CD4-positive, alpha-beta T cell (primary cell): ENCODE measurements at regions not wholly inside any gene's neighbourhood (a gene's known extent, or its start where the extent isn't known, plus 50 kb on each side); places are given as distances from the start of the nearest gene placed in this dataset.

ENCODE experiments used
- ATAC-seq: fragments of 200-7000 bp; cut with Tn5 transposase; one replicate; pipeline ENCODE4 v1.10.0; 2022; ENCODE audit warnings: mild to moderate bottlenecking; ENCODE audit not compliant: poor library complexity
- CTCF ChIA-PET: fragments of 350-600 bp; sonication (Branson Sonifier 250); formaldehyde crosslinking; loops from one replicate; lab custom pipeline; 2021; ENCODE audit warnings: antibody characterized with exemption, inconsistent platforms; lab: Charles Lee
- POLR2A ChIA-PET: fragments of 350-600 bp; sonication (Branson Sonifier 250); formaldehyde crosslinking; loops from one replicate; lab custom pipeline; 2021; ENCODE audit warnings: antibody characterized with exemption, inconsistent platforms; lab: Charles Lee
- DNase-seq, 14 experiments: peaks; one replicate each; pipeline ENCODE4 v3.0.0-alpha.2; 2013 to 2020; ENCODE audit warnings: mixed read lengths in 2 of 14
- H3K27ac ChIP-seq, 2 donors: one replicate each; pipeline versions ENCODE4 v1.5.1 to v1.7.0; 2013; ENCODE audit warnings: low read length in 2 of 2, low read depth in 1 of 2, mild to moderate bottlenecking in 1 of 2
- H3K27me3 ChIP-seq, 2 experiments: 1 replicate in 1 of 2; 2 replicates in 1 of 2; pipeline versions ENCODE4 v1.6.1 to v1.7.0; 2013; ENCODE audit warnings: low read length in 2 of 2, control low read depth in 1 of 2, mild to moderate bottlenecking in 1 of 2, moderate library complexity in 1 of 2; ENCODE audit not compliant: insufficient read depth in 2 of 2, control insufficient read depth in 1 of 2
- H3K36me3 ChIP-seq: one replicate; pipeline ENCODE4 v1.6.1; 2013; ENCODE audit warnings: low read length, control low read depth; ENCODE audit not compliant: insufficient read depth
- H3K4me1 ChIP-seq: one replicate; pipeline ENCODE4 v1.6.1; 2013; ENCODE audit warnings: low read length, control low read depth; ENCODE audit not compliant: insufficient read depth
- H3K4me3 ChIP-seq: one replicate; pipeline ENCODE4 v1.5.1; 2013; ENCODE audit warnings: mild to moderate bottlenecking, low read length, moderate library complexity
- H3K9me3 ChIP-seq, 2 experiments: 1 replicate in 1 of 2; 2 replicates in 1 of 2; pipeline versions ENCODE4 v1.6.1 to v1.7.0; 2013; ENCODE audit warnings: low read length in 2 of 2, mild to moderate bottlenecking in 2 of 2, control low read depth in 1 of 2, moderate library complexity in 1 of 2; ENCODE audit not compliant: control insufficient read depth in 1 of 2, insufficient read depth in 1 of 2
- H3K27ac Mint-ChIP-seq: one replicate; pipeline ENCODE4 v1.8.0; 2020; ENCODE audit warnings: mixed read lengths
- H3K27me3 Mint-ChIP-seq: one replicate; pipeline ENCODE4 v1.8.0; 2021; ENCODE audit warnings: mixed read lengths
- H3K36me3 Mint-ChIP-seq: one replicate; pipeline ENCODE4 v1.8.0; 2021; ENCODE audit warnings: low read depth, mixed read lengths
- H3K4me1 Mint-ChIP-seq: one replicate; pipeline ENCODE4 v1.8.0; 2021; ENCODE audit warnings: low read depth, mixed read lengths
- H3K4me3 Mint-ChIP-seq: one replicate; pipeline ENCODE4 v1.8.0; 2020; ENCODE audit warnings: mild to moderate bottlenecking, mixed read lengths
- H3K9me3 Mint-ChIP-seq: one replicate; pipeline ENCODE4 v1.8.0; 2020; ENCODE audit warnings: mixed read lengths
- intact Hi-C, 2 experiments: fragments of 100-400 bp; cut with DNase I in 1 of 2; cut with micrococcal nuclease in 1 of 2; formaldehyde crosslinking; loops; one replicate each; pipeline versions ENCODE4 v1.15.1 to v1.9.0; 2023 to 2025; cut with DNase I, micrococcal nuclease
- TF ChIP-seq, protein P1 (sequence below): fragments of 200-600 bp; IDR thresholded peaks from one replicate; pipeline ENCODE4 v1.8.0; 2022; ENCODE audit warnings: antibody characterized with exemption, mild to moderate bottlenecking

DNA sequence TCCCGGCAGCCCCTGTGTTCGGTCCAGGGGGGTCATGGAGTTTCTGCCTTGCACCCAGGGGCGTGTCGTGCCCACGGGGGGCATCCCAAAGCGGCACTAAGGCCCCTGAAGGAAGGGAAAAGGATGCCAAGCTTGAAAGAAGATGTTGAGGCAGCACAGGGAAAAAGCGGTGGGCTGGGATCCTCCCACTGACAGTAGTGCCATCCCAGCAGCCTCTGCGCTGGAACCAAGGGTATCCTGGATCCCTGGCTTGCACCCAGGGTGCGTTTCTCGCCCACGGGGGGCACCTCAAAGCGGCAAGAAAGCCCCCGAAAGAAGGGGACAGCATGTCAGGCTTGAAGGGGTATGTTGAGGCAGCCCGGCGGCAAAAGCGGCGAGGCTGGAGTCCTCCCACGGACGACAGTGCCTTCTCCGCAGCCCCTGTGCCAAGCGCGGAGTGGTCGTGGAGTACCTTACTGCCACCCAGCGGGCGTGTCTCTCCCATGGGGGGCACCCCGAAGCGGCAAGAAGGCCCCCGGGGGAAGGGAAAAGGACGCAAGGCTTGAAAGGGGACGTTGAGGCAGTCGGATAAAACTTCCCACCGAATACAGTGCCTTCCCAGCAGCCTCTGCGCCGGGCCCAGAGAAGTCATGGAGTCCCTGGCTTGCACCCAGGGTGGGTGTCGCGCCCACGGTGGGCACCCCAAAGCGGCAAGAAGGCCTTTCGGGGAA is 164.4 kb upstream of the ALG10B start:
- CTCF ChIA-PET: no interaction called here
- Mint-ChIP-seq H3K9me3 (no peaks in the 10 kb centered on the region), H3K36me3 (no peaks in the 10 kb centered on the region), H3K27ac (no peak overlapping the region), H3K4me3 (no peak overlapping the region), H3K4me1 (no peaks in the 10 kb centered on the region), H3K27me3 (no peaks in the 10 kb centered on the region)
- Histone ChIP-seq H3K27ac (no peak overlapping the region), H3K9me3 (peaks cover 6 to 85% of the 10 kb centered on the region in 2 experiments), H3K4me3 (no peak overlapping the region), H3K4me1 (no peaks in the 10 kb centered on the region), H3K27me3 (no peaks in the 10 kb centered on the region), H3K36me3 (no peaks in the 10 kb centered on the region)
- POLR2A ChIA-PET: no interaction called here
- DNase-seq (no peak), ATAC-seq (no peak)
- intact Hi-C loops: no loop called here
- TF ChIP-seq, protein P1, sequence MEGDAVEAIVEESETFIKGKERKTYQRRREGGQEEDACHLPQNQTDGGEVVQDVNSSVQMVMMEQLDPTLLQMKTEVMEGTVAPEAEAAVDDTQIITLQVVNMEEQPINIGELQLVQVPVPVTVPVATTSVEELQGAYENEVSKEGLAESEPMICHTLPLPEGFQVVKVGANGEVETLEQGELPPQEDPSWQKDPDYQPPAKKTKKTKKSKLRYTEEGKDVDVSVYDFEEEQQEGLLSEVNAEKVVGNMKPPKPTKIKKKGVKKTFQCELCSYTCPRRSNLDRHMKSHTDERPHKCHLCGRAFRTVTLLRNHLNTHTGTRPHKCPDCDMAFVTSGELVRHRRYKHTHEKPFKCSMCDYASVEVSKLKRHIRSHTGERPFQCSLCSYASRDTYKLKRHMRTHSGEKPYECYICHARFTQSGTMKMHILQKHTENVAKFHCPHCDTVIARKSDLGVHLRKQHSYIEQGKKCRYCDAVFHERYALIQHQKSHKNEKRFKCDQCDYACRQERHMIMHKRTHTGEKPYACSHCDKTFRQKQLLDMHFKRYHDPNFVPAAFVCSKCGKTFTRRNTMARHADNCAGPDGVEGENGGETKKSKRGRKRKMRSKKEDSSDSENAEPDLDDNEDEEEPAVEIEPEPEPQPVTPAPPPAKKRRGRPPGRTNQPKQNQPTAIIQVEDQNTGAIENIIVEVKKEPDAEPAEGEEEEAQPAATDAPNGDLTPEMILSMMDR: no peak

DNA sequence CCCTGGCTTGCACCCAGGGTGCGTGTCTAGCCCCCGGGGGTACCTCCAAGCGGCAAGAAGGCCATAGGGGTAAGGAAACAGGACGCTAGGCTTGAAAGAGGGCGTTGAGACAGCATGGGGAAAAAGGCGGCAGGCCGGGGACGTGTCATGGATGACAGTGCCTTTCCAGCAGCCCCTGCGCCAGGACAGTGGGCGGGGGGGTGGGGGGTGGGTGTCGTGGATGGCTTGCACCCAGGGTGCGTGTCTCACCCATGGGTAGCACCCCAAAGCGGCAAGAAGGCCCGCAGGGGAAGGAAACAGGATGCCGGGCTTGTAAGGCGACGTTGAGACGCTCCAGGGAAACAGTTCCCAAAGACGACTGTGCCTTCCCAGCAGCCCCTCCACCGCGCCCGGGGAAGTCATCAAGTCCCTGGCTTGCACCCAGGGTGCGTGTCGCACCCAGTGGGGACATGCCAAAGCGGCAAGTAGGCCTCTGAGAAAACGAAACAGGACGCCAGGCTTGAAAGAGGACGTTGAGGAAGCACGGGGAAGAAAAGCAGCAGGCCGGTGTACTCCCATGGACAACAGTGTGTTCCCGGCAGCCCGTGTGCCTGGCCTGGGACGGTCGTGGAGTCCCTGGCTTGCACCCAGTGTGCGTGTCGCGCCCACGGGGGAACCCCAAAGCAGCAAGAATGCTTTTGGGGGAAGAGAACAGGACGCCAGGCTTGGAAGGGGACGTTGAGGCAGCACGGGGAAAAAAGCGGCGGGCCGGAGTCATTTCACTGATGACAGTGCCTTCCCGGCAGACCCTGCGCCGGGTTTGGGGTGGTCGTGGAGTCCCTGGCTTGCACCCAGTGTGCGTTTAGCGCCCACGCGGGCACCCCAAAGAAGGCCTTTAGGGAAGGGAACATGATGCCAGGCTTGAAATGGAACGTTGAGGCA is 163.5 kb upstream of the ALG10B start:
- Histone ChIP-seq H3K27ac (no peak overlapping the region), H3K9me3 (peaks cover under 1 to 93% of the 10 kb centered on the region in 2 experiments), H3K27me3 (no peaks in the 10 kb centered on the region), H3K4me3 (no peak overlapping the region), H3K4me1 (no peaks in the 10 kb centered on the region), H3K36me3 (no peaks in the 10 kb centered on the region)
- ATAC-seq (no peak), DNase-seq (no peak)
- no peak overlapping the region for H3K27ac Mint-ChIP-seq
- CTCF ChIA-PET: no interaction called here
- H3K4me1 Mint-ChIP-seq: no peaks in the 10 kb centered on the region
- H3K36me3 Mint-ChIP-seq: no peaks in the 10 kb centered on the region
- H3K9me3 Mint-ChIP-seq: no peaks in the 10 kb centered on the region
- H3K4me3 Mint-ChIP-seq: no peak overlapping the region
- H3K27me3 Mint-ChIP-seq: no peaks in the 10 kb centered on the region
- intact Hi-C loops: no loop called here
- POLR2A ChIA-PET: no interaction called here
- TF ChIP-seq, protein P1: no peak

DNA sequence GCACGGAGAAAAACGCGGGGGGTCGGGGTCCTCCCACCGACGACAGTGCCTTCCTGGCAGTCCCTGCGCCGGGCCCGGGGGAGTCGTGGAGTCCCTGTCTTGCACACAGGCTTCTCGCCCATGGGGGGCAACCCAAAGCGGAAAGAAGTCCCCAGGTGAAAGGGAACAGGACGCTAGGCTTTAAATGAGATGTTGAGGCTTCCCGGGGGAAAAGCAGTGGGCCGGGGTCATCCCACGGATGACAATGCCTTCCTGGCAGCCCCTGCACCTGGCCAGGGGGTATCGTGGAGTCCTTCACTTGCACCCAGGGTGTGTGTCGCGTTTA is 162.9 kb upstream of the ALG10B start:
- H3K9me3 ChIP-seq: peaks cover 0 to 95% of the 10 kb centered on the region in 2 experiments
- CTCF ChIA-PET: no interaction called here
- POLR2A ChIA-PET: no interaction called here
- DNase-seq (no peak), ATAC-seq (no peak)
- no peaks in the 10 kb centered on the region for H3K4me1 ChIP-seq
- no peaks in the 10 kb centered on the region for H3K4me1 Mint-ChIP-seq
- no peaks in the 10 kb centered on the region for H3K9me3 Mint-ChIP-seq
- intact Hi-C loops: no loop called here
- H3K27ac ChIP-seq: no peak overlapping the region
- TF ChIP-seq, protein P1: no peak
- H3K36me3 Mint-ChIP-seq: no peaks in the 10 kb centered on the region
- H3K4me3 Mint-ChIP-seq: no peak overlapping the region
- H3K27me3 ChIP-seq: no peaks in the 10 kb centered on the region
- no peaks in the 10 kb centered on the region for H3K36me3 ChIP-seq
- H3K27me3 Mint-ChIP-seq: no peaks in the 10 kb centered on the region
- no peak overlapping the region for H3K4me3 ChIP-seq
- no peak overlapping the region for H3K27ac Mint-ChIP-seq
